Activated naive CD8-positive, alpha-beta T cell treated with anti-CD3 and anti-CD28 coated beads, Interleukin-2, amount 50 U/mL, for 16 hours (primary cell): ENCODE measurements at regions not wholly inside any gene's neighbourhood (a gene's known extent, or its start where the extent isn't known, plus 50 kb on each side); places are given as distances from the start of the nearest gene placed in this dataset.

ENCODE experiments used
- DNase-seq: peaks from one replicate; pipeline ENCODE4 v3.0.0-alpha.2; 2020; ENCODE audit warnings: low read depth, low spot score

- DNase-seq = no peak
Observed at GRCh38 chr7:32347244-32347828, 142.8 kb downstream of the LSM5 start.

- DNase-seq = no peak
Observed at GRCh38 chr7:32346253-32346652, 143.9 kb downstream of the LSM5 start.

DNA sequence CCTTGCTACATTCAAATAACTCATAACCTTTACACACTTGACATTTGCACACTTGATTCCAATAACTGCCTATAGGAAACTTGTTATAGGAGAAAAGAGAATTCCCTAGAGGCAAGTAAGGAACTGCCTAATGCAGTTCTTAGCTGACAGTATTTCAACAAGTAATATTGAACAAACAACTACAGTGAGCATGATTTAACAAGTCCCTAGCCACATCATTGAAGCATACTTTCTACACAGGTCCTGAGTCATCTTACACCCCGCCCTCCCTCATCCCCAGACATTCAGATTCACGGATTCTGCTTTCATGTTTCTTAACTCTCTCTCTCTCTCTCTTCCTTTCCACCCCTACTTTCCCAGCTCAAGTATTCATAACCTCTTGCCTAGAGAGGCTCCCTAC is 153.5 kb downstream of the LSM5 start:
- DNase-seq = no peak

DNA sequence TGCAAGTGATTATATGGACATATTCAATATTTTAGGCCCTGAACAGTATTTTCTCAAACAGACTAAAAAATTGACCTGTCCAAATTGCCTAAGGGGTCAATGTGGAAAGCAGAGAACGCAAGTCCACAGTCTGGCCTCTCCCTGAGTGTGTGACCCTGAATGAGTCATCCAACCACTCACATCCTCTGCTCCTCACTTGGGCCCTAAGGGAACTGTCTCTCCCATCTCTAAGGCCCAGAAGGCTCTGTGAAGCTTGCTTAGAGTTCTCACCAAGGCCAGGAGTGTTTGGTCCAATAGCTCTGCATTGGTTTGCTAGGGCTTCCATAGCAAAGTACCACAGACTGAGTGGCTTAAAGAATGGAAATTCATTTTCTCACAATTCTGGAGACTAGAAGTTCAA is 155.1 kb downstream of the LSM5 start:
- DNase-seq = no peak

DNA sequence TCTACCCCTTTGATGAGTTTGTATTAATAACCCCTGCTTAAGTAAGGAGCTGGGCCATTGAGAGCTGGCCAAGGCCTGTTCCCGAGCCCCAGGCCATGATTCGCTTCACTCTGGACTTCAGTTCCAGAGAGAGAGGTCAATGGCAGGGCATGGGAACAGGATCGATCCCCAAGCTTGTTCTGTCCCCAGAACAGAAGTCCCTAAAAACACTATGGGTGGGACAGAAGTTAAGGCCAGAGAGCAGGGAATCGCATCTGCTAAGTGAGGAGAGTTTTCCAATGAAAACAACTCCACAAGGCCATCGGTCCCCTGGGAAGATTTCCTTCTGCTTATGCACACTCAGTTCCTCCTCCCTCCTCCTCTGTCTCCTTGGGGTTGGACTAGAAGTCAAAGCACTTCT is 159.6 kb downstream of the LSM5 start:
- DNase-seq = no peak

- DNase-seq = no peak
Observed at GRCh38 chr7:32326078-32326477, 164.1 kb downstream of the LSM5 start.

GRCh38 chr7:32323712-32324111 is 166.5 kb downstream of the LSM5 start:
- no peak for DNase-seq

- no peak for DNase-seq
Observed at GRCh38 chr7:32319012-32319382, 171.2 kb downstream of the LSM5 start.

DNA sequence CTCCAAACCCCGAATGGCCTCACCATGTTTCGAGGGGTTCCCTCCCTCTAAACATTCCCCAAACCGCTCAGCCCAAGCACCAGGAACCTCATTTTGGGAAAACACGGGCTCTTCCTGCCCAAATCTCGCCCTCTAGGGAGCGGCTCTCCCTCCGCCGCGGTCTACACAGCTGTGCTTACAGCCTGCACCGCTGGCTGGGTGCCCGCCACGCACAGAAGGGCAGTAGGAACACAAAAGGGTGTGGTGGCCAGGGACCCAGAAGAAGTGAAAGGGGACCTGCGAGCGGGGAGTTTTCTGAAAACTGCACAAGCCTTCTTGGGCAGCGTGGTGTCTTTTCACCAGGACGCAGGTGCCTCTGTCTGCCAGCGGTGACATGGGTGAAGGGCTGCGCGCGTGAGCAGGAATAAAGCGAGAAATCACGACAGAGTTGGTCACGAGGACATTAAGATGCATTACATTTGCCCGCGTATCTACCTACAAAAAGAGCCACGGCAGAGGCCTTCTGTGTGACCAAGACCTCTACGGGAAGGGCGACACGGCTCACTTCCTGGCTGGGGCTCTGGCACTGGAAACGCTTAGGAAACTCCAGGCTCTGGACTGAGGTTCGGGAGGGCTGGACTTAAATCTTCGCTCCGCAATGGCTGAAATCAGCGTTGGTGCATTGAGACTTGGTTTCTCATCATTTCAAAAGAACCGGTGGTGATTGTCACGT is 171.7 kb downstream of the LSM5 start:
- DNase-seq = no peak

GRCh38 chr7:32316839-32317238 is 173.3 kb downstream of the LSM5 start:
- no peak for DNase-seq

DNA sequence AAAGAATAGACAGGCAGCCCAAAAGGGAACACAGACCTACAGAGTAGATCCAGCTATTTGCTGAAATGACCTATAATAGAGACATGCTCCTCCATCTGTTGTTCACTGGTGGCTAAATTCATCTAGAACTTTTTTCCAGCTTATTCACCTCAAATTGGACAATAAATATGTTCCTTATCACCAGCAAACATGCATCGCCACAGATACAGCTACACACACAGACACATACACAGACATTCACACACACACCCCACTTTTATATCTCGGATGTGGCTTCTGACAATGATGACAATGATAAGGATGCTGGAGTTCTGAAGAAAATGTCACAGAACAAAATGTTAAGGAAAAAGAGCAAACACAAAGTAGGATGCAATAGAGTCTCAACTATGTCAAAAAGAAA is 175.4 kb downstream of the LSM5 start:
- no peak for DNase-seq

DNA sequence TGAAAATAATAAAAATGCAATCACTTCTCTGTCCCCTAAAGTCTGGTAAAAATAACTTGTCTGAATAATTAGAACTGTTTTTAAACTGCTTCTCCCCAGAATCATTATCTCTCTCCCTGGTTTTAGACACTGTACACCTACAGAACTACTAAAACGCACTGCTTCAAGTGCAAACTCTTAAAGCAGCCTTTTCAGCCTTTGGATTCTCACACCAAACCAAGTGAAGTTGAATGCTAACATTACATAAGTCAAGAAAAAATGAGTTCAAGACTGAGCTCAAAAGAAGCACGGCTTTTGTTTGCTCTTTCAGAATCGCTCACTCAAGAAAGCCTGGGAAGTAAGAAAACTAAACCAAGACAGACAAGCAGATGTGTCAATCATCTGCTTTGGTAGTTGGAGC is 188.8 kb downstream of the LSM5 start:
- DNase-seq = no peak

- no peak for DNase-seq
Observed at GRCh38 chr7:32299133-32299702, 191.0 kb downstream of the LSM5 start.

DNA sequence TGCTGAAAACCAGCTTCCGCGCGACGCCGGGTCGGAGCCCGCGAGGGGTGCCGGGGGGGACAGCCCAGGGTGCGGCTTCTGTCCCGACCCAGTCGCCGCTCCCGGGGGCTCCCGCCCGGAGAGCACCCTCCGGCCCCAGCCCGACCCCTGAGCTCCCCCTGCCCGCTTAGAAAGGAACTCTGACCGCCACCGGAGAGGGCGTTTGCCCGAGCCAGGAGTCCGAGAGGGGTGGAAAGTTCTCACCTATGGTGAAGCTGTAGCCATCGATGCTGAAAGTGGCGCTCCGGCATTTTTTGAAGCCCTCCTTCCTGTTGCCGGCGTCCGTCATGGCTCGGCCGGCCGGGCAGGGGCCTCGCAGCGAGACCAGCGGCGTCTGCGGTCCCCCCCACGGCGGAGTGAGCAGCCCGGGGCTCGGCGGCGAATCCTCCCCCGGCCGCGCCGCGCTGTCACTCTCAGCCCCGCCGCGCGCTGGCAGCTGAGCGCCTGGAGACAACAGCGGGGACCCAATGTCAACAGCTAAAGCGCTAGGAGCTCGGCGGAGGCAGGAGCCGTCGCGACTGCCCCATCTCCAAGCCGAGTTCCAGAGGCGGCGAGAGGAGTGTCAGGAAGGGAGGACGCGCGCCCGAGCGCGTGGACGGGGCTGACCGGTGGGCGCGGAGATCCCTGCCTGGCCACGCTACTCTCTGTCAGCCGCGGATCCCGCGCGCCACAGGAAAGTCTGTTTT is 191.6 kb downstream of the LSM5 start:
- no peak for DNase-seq

- no peak for DNase-seq
Observed at GRCh38 chr7:32293833-32294232, 196.3 kb downstream of the LSM5 start.

DNA sequence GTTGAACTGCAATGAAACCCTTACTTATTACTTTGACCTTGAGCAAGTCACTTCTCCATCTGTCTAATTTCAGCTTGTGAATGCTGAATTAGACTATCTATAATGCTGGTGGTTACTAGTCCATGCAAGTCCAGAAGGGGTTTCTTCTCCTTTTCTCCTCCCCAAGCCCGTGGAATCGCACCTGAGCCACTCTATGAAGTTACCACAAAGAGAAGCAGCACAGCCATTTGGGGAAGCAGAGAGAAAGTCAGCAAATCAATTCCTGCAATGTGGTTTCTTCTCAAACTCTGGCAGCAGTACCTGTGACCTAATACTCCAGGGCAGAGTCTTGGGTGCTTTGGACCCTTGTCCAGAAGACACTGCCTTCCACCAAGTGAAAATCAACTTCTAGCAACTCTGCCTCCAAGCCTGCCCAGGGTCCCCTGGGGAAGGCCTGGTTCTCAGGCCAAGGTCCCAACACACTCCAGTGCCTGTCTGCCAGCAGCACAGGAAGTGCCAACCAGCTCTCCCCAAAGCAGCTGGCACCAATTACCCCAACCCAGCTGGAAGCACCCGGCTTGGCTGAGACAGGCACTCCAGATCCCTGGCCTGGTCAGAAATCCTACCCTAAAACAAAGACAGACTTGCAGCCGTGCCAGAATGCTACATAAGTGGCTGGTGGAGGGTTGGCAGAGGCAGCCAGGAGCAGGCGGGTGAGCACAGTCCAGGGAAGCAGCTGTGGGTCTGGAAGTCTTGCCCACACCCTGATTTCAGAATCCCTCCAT is 200.3 kb downstream of the LSM5 start:
- DNase-seq = no peak

DNA sequence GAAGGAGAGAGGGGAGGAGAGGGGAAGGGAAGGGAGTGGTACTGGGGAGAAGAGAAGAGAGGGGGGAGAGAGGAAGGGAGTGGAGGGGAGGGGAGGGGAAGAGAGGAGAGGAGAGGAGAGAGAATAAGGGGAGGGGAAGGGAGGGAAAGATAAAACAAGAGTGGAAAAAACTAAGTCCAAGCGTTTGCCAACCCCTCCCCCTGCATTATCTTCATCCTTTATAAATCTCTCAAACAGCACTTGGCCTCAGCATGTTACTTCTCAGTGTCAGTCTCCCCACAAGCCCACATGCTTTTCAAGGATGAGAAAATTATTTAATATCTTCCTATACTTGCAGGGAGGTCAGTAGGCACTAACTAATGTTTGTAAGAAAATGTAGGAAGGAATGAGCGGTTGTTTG is 204.5 kb downstream of the LSM5 start:
- no peak for DNase-seq

DNA sequence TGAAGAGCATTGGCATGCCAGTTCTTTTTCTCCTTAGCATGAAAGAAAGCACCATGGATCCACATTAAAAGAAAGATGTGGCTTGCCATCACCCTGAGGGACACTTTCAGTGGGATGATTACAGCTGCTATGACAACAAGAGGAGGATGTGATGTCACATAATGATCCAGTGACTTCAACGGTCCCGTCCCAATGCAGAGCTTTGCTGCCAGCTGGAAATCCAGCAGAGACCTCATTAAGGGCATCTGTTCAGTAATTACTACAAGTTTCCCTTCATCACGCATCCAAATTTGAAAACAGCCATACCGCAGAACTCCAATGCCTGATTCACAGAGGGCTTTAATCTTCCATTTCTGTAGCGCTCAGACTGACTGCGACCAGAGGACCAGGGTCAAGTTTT is 206.6 kb downstream of the LSM5 start:
- DNase-seq = no peak

DNA sequence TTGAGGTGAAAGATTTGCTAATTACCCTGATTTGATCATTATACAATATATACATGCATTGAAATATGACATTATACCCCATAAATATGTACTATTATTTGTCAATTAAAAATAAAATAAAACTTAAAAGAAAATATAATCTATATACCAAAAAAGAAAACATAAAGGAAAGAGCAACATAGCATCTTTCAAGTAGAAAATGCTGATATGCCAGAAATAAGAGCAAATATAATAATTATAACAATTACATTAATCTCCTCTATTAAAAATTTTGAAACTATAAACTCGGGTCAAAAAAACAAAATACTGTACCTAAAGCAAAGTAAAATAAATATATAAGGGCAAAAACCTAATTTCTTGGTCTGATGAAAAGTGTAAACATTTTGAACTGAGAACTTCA is 209.3 kb upstream of the PDE1C start:
- no peak for DNase-seq

- DNase-seq = no peak
Observed at GRCh38 chr7:32275216-32276009, 205.2 kb upstream of the PDE1C start.

GRCh38 chr7:32273297-32273696 is 203.1 kb upstream of the PDE1C start:
- DNase-seq = no peak
